ENCODE measurements at regions not wholly inside any gene's neighbourhood (a gene's known extent, or its start where the extent isn't known, plus 50 kb on each side); places are given as distances from the start of the nearest gene placed in this dataset.

DNA sequence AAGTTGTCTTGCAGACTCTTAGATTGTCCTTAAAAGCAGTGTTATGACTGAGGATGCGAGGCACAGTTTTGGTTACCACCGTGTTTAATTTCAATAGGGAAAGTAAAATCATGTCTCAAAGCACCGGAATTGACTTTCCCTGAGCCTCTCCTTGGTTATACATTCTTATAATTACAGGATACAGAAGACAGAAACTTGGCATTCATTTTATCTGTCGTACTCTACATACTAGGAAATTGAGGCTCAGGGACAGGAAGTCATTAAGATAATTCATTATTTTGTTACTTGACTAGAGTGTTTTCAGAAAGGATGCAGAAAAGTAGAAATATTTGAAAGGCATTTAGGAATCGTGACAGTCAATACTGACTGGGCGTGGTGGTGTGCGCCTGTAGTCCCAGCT lies 54.0 kb upstream of the SPATA31D4 start:
- TF ChIP-seq POLR2A (IDR thresholded peaks at IDR 0.05) = no peak
- TF ChIP-seq, protein P1, sequence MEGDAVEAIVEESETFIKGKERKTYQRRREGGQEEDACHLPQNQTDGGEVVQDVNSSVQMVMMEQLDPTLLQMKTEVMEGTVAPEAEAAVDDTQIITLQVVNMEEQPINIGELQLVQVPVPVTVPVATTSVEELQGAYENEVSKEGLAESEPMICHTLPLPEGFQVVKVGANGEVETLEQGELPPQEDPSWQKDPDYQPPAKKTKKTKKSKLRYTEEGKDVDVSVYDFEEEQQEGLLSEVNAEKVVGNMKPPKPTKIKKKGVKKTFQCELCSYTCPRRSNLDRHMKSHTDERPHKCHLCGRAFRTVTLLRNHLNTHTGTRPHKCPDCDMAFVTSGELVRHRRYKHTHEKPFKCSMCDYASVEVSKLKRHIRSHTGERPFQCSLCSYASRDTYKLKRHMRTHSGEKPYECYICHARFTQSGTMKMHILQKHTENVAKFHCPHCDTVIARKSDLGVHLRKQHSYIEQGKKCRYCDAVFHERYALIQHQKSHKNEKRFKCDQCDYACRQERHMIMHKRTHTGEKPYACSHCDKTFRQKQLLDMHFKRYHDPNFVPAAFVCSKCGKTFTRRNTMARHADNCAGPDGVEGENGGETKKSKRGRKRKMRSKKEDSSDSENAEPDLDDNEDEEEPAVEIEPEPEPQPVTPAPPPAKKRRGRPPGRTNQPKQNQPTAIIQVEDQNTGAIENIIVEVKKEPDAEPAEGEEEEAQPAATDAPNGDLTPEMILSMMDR (IDR thresholded peaks at IDR 0.05) = no peak
